Femur (tissue), 1 donor: ENCODE measurements at regions not wholly inside any gene's neighbourhood (a gene's known extent, or its start where the extent isn't known, plus 50 kb on each side); places are given as distances from the start of the nearest gene placed in this dataset.
"Not testable (repeated sequence)": the region's sequence is repeated elsewhere in the genome, so short reads cannot be mapped to it uniquely, and the experiment has no call there.

Experiments used
- DNase-seq: peaks from one replicate; pipeline ENCODE4 v3.0.0-alpha.2; 2017

DNA sequence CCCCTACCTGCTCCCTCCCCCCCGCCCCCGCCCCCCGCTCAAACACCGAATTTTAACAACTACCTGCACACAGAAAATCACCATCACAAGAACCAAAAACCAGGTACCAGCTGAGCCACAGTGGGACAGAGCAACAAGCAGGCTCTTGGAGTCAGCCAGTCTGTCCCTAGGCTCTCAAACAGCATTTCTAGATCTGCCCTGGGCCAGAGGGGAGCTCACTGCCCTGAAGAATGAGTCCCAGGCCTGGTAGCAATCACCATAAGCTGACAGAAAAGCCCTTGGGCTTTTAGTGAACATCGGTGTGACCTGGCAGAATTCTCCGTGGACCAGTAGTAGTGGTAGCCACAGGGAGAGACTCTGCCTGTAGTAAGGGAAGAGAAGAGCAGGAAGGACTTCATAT lies 58.3 kb downstream of the C11orf87 start:
- no peak for DNase-seq

DNA sequence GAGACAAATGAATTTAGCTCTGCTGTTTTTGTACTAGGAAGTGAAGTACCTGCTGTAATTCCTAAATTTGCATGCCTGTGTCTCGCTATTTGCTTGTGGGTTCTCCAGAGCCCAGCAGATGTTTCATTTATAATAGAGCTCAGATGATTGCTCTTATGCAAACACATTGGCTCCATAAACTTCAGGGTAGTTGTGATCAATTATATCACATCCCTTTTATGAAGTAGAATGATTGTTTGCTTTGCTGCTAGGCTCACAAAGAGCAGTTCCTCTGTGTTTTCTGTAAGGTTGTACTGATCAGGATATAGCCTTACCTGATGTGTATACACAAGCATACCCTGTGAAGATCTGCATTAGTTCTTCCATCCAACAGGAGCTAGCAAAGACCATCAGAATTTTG lies 64.1 kb downstream of the C11orf87 start:
- DNase-seq, result no peak

DNA sequence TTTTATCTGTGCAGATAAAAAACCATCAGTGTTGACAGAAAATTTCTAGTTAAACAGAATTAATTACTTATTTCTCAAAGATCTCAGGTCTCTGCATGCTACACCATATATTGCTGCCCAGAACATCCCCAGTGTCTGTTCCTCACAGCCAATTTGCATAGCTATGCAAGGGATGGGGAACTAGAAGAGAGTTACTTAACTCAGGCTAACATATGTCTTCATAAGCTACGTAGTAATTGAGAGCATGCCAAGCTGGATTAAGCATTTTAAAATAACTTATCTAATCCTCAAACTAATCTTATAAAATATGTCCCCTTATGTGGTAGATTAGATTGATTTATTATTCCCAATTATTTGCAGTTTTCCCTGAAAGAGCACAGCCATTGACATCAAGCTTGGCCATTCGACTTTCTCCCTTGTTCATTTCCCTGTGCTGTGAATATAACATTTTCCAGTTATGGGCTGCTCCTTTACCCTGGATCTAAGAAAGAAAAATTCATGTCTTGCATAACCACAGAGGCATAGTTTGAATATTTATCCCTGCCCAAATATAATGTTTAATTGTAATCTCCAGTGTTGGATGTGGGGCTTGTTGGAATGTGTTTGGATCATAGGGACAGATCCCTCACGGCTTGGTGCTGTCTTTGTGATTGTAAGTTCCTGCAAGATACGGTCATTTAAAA lies 69.1 kb downstream of the C11orf87 start:
- no peak for DNase-seq

DNA sequence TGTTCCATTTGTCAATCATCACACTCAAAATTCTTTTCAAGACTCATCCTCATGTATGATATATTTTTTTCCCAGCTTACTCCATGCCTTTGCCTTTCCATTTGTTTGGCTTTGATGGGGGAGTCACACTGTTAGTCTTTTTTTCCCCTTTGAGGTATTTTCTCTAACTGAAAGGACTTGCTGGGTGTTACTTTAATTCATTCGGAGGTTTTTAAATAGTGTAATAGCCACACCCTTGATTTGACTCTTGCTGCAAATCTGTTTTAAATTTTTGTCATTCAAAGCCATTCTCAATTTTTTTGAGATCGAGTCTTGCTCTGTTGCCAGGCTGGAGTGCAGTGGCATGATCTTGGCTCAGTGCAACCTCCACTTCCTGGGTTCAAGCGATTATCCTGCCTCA lies 84.1 kb downstream of the C11orf87 start:
- no peak for DNase-seq

DNA sequence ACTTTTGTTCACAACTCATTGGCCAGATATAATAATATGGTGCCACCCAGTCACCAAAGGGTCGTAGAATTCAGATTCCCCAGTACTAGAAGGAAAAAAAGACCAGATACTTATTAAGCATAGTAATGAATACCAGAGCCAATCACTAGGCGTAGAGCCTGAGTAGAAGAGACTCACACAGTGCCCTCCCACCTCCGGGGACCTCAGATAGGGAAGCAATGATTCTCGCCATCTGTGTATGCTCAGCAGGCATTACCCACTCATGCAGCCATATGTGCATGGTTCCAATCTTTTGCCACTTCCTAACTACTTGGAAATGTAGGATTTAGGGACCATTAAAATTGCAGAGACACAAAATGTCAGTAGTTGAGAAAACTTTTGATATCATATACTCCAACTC lies 85.3 kb downstream of the C11orf87 start:
- DNase-seq, result no peak

GRCh38 chr11:109507836-109508561 lies 86.0 kb downstream of the C11orf87 start:
- DNase-seq, result no peak

DNA sequence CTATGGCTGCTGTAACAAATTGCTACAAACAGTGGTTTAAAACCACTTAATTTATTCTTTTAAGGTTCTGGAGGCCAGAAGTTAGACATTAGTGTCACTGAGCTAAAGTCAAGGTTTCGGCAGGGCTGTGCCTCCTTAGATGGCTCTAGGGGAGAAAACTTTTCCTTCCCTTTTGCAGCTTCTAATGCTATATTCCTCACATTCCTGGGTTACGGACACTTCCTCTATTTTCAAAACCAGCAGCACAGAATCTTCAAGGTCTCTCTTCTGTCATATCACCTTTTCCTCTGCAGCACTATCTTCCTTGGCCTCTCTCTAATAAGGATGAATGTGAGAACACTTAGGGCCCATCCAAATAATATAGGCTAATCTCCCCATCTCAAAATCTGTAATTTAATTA lies 87.0 kb downstream of the C11orf87 start:
- DNase-seq, result no peak

GRCh38 chr11:109510316-109510715 lies 88.3 kb downstream of the C11orf87 start:
- no peak for DNase-seq

DNA sequence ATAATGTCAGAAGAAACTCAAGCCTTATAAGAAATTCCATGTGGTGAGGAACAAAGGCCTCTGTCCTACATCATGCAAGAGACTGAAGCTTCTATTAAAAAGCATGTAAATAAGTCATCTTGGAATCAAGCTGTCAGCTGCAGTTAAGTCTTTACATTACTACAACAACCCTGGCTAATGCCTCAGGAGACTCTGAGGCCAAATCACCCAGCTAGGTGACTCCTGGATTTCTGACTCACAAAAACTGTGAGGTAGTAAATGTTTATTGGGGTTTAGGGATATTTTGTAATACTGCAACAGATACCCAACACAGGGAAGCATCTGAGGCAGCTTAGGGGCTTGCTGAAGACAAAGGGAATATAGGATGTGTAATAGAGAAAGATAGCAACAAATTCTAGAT lies 89.6 kb downstream of the C11orf87 start:
- no peak for DNase-seq

GRCh38 chr11:109512249-109512648 lies 90.3 kb downstream of the C11orf87 start:
- DNase-seq, result no peak

- no peak for DNase-seq
Observed at GRCh38 chr11:109512680-109513079, 90.7 kb downstream of the C11orf87 start.

GRCh38 chr11:109514313-109515018 lies 92.5 kb downstream of the C11orf87 start:
- DNase-seq, result no peak

- no peak for DNase-seq
Observed at GRCh38 chr11:109519253-109519652, 97.3 kb downstream of the C11orf87 start.

GRCh38 chr11:109521571-109522086 lies 99.6 kb downstream of the C11orf87 start:
- DNase-seq, result no peak

GRCh38 chr11:109522116-109522755 lies 100.2 kb downstream of the C11orf87 start:
- DNase-seq, result no peak

DNA sequence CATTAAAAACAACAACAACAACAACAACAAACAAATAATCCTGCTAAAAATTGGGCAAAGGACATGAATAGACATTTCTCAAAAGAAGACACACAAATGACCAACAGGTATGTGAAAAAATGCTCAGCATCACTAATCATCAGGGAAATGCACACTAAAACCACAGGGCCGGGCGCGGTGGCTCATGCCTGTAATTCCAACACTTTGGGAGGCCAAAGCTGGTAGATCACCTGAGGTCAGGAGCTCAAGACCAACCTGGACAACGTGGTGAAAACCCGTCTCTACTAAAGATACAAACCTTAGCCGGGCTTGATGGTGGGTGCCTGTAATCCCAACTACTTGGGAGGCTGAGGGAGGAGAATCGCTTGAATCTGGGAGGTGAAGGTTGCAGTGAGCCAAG lies 103.6 kb downstream of the C11orf87 start:
- DNase-seq, result not testable (repeated sequence)

DNA sequence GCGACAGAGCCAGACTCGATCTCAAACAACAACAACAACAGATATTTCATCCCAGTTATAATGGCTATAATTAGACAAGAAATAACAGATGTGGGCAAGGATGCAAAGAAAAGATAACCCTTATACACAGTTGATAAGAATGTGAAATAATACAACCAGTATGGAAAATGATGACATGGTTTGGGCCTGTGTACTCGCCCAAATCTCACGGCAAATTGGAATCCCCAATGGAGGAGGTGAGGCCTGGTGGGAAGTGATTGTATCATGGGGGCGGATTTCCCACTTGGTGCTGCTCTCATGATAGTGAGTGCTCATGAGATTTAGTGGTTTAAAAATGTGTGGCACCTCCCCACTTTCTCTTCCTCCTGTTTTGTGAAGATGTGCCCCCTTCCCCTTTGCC lies 104.1 kb downstream of the C11orf87 start:
- no peak for DNase-seq

GRCh38 chr11:109526931-109527330 lies 104.9 kb downstream of the C11orf87 start:
- DNase-seq, result no peak

GRCh38 chr11:109527496-109527895 lies 105.5 kb downstream of the C11orf87 start:
- no peak for DNase-seq

DNA sequence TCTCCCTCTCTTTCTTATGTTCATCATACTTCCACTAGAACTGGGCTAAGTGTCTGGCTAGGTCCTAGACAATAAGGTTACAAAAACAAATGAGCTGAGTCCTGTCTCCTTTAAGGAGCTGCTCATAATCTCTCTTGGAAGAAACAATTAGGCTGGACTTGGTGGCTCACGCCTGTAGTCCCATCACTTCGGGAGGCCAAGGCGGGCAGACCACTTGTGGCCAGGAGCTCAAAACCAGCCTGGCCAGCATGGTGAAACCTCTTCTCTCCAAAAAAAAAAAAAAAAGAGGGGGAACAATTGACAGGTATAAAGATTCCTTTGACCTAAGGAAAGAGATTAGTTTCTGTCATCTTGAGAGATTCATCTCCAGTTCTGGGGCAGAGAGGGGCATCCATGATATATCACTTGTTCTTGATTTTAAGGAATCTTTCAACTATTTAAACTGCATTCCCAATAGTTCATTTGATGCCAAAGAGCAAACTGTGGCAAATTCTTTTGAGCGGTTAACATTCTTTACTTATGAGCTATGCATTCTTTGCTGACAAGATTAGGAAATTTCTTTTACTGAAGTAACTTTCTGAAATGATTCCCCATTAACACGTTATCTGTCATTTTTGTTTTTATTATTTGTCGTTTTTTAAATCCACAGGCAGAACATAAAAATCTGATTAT lies 125.5 kb downstream of the C11orf87 start:
- DNase-seq, result no peak

GRCh38 chr11:109552376-109552775 lies 130.4 kb downstream of the C11orf87 start:
- no peak for DNase-seq

- no peak for DNase-seq
Observed at GRCh38 chr11:109553284-109553683, 131.3 kb downstream of the C11orf87 start.

- no peak for DNase-seq
Observed at GRCh38 chr11:109554951-109555350, 133.0 kb downstream of the C11orf87 start.
